ENCODE measurements at regions not wholly inside any gene's neighbourhood (a gene's known extent, or its start where the extent isn't known, plus 50 kb on each side); places are given as distances from the start of the nearest gene placed in this dataset.
"Not testable (repeated sequence)": the region's sequence is repeated elsewhere in the genome, so short reads cannot be mapped to it uniquely, and the experiment has no call there.

DNA sequence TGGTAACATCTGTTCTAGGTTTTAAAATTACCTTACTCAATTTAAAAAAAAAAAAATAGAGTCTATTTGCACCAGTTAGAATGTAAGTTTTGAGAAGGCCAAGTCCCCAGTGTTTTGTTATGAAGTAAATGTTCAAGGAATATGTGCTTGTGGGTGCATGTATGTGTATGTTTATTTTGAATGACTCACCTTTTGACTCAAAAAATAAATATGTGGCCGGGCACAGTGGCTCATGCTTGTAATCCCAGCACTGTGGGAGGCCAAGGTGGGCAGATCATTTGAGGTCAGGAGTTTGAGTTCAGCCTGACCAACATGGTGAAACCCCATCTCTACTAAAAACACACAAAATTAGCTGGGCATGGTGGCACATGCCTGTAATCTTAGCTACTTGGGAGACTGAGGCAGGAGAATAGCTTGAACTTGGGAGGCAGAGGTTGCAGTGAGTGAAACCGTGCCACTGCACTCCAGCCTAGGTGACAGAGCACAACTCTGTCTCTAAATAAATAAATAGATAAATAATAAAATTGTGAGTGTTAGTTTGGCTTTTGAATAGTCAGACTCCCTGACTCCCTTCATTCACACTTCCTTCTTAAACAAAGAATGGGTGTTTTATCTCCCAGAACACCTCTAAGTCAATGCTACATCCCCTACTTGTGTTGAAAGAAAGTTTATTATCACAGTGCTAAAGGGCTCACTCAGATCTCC is 511.3 kb upstream of the PCDH7 start:
- Histone ChIP-seq H3K18ac (ENCODE audit: low read length) (no peak overlapping the region), H2BK120ac (ENCODE audit: low read depth, low read length) (no peak overlapping the region), H2BK12ac (ENCODE audit: low read length) (no peak overlapping the region), H3K27me3 (ENCODE audit: control insufficient read depth in 3 of 3, insufficient read depth in 3 of 3, low read depth in 1 of 3, low read length in 3 of 3) (no peaks in the 10 kb centered on the region), H2AFZ (ENCODE audit: low read length) (no peak overlapping the region), H2AK5ac (ENCODE audit: low read depth, low read length) (no peak overlapping the region), H2BK15ac (ENCODE audit: low read length) (no peak overlapping the region), H3K27ac (replicated peaks; ENCODE audit: low read length) (no peak overlapping the region), H3K4me1 (ENCODE audit: control insufficient read depth in 2 of 2, insufficient read depth in 1 of 2, low read depth in 1 of 2, low read length in 2 of 2) (no peaks in the 10 kb centered on the region), H3K9me3 (replicated peaks in 1 of 2; ENCODE audit: control insufficient read depth in 2 of 2, insufficient read depth in 1 of 2, low read depth in 1 of 2, low read length in 2 of 2) (no peaks in the 10 kb centered on the region), H3K4me3 (ENCODE audit: low read length in 2 of 2) (no peak overlapping the region), H4K91ac (ENCODE audit: low read depth, low read length, poor library complexity) (no peak overlapping the region), H3K9ac (ENCODE audit: low read depth, low read length, poor library complexity) (no peak overlapping the region), H3K4ac (ENCODE audit: low read length) (no peak overlapping the region), H3K14ac (ENCODE audit: low read length) (no peak overlapping the region), H2BK5ac (ENCODE audit: low read length) (no peak overlapping the region), H3K79me1 (ENCODE audit: low read depth, low read length) (no peaks in the 10 kb centered on the region), H3K4me2 (ENCODE audit: insufficient read depth, low read length, poor library complexity, severe bottlenecking) (no peak overlapping the region), H3K23ac (ENCODE audit: low read depth, low read length, poor library complexity) (no peak overlapping the region), H4K8ac (ENCODE audit: low read depth, low read length) (no peak overlapping the region), H3K36me3 (replicated peaks in 1 of 2; ENCODE audit: control insufficient read depth in 2 of 2, insufficient read depth in 2 of 2, low read length in 2 of 2) (no peaks in the 10 kb centered on the region)
- no peak for DNase-seq (ENCODE audit: low spot score)
- no CpG with 5 or more reads among the region's 2 CpGs for WGBS, 2 donors (ENCODE audit: extremely low coverage in 2 of 2, insufficient read length in 2 of 2, insufficient replicate concordance in 1 of 2)

DNA sequence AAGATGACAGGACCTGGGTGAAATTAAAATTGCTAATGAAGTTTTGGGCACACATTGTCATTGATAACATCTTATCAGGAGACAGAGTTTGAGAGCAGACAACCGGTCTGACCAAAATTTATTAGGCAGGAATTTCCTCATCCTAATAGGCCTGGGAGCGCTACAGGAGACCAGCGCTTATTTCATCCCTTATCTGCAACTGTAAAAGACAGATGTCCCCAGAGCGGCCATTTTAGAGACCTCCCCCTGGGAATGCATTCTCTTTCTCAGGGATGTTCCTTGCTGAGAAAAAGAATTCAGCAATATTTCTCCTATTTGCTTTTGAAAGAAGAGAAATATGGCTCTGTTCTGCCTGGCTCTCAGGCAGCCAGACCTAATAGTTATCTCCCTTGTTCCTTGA is 504.2 kb upstream of the PCDH7 start:
- H3K4me2 ChIP-seq (ENCODE audit: insufficient read depth, low read length, poor library complexity, severe bottlenecking); H4K91ac ChIP-seq (ENCODE audit: low read depth, low read length, poor library complexity); H3K27ac ChIP-seq (replicated peaks; ENCODE audit: low read length); H3K27me3 ChIP-seq (ENCODE audit: control insufficient read depth in 3 of 3, insufficient read depth in 3 of 3, low read depth in 1 of 3, low read length in 3 of 3); H3K4me3 ChIP-seq (ENCODE audit: low read length in 2 of 2); H3K9ac ChIP-seq (ENCODE audit: low read depth, low read length, poor library complexity); DNase-seq (ENCODE audit: low spot score); H2BK12ac ChIP-seq (ENCODE audit: low read length); H3K4me1 ChIP-seq (ENCODE audit: control insufficient read depth in 2 of 2, insufficient read depth in 1 of 2, low read depth in 1 of 2, low read length in 2 of 2); H2BK15ac ChIP-seq (ENCODE audit: low read length); H2BK5ac ChIP-seq (ENCODE audit: low read length); H2BK120ac ChIP-seq (ENCODE audit: low read depth, low read length); H2AK5ac ChIP-seq (ENCODE audit: low read depth, low read length); H3K4ac ChIP-seq (ENCODE audit: low read length); H2AFZ ChIP-seq (ENCODE audit: low read length); H3K23ac ChIP-seq (ENCODE audit: low read depth, low read length, poor library complexity); H3K9me3 ChIP-seq (replicated peaks in 1 of 2; ENCODE audit: control insufficient read depth in 2 of 2, insufficient read depth in 1 of 2, low read depth in 1 of 2, low read length in 2 of 2); H4K8ac ChIP-seq (ENCODE audit: low read depth, low read length); H3K79me1 ChIP-seq (ENCODE audit: low read depth, low read length); H3K18ac ChIP-seq (ENCODE audit: low read length); H3K36me3 ChIP-seq (replicated peaks in 1 of 2; ENCODE audit: control insufficient read depth in 2 of 2, insufficient read depth in 2 of 2, low read length in 2 of 2); H3K14ac ChIP-seq (ENCODE audit: low read length): not testable (repeated sequence)
- no CpG with 5 or more reads among the region's 4 CpGs for WGBS, 2 donors (ENCODE audit: extremely low coverage in 2 of 2, insufficient read length in 2 of 2, insufficient replicate concordance in 1 of 2)

DNA sequence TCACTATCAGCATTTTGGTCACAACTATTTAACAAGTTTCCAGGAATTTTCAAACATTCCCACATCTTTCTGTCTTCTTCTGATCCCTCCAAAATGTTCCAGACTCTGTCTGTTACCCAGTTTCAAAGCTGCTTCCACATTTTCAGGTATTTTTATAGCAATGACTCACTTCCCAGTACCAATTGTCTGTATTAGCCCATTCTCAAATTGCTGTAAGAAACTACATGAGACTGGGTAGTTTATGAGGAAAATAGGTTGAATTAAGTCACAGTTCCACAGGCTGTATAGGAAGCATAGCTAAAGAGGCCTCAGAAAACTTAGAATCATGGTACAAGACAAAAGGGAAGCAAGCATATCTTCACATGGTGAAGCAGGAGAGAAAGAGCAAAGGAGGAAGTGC is 475.0 kb upstream of the PCDH7 start:
- H4K91ac ChIP-seq (ENCODE audit: low read depth, low read length, poor library complexity): no peak overlapping the region
- no peak overlapping the region for H3K14ac ChIP-seq (ENCODE audit: low read length)
- no peaks in the 10 kb centered on the region for H3K36me3 ChIP-seq (replicated peaks in 1 of 2; ENCODE audit: control insufficient read depth in 2 of 2, insufficient read depth in 2 of 2, low read length in 2 of 2)
- no peaks in the 10 kb centered on the region for H3K27me3 ChIP-seq (ENCODE audit: control insufficient read depth in 3 of 3, insufficient read depth in 3 of 3, low read depth in 1 of 3, low read length in 3 of 3)
- no peak overlapping the region for H4K8ac ChIP-seq (ENCODE audit: low read depth, low read length)
- H2BK15ac ChIP-seq (ENCODE audit: low read length): no peak overlapping the region
- H2BK5ac ChIP-seq (ENCODE audit: low read length): no peak overlapping the region
- H3K18ac ChIP-seq (ENCODE audit: low read length): no peak overlapping the region
- no peaks in the 10 kb centered on the region for H3K79me1 ChIP-seq (ENCODE audit: low read depth, low read length)
- H2AK5ac ChIP-seq (ENCODE audit: low read depth, low read length): no peak overlapping the region
- no peak overlapping the region for H2BK12ac ChIP-seq (ENCODE audit: low read length)
- no peak overlapping the region for H2BK120ac ChIP-seq (ENCODE audit: low read depth, low read length)
- no peak overlapping the region for H3K9ac ChIP-seq (ENCODE audit: low read depth, low read length, poor library complexity)
- H3K27ac ChIP-seq (replicated peaks; ENCODE audit: low read length): no peak overlapping the region
- H3K4me1 ChIP-seq (ENCODE audit: control insufficient read depth in 2 of 2, insufficient read depth in 1 of 2, low read depth in 1 of 2, low read length in 2 of 2): no peaks in the 10 kb centered on the region
- no peak overlapping the region for H2AFZ ChIP-seq (ENCODE audit: low read length)
- no peak overlapping the region for H3K23ac ChIP-seq (ENCODE audit: low read depth, low read length, poor library complexity)
- H3K4me3 ChIP-seq (ENCODE audit: low read length in 2 of 2): no peak overlapping the region
- DNase-seq (ENCODE audit: low spot score): no peak
- no peaks in the 10 kb centered on the region for H3K9me3 ChIP-seq (replicated peaks in 1 of 2; ENCODE audit: control insufficient read depth in 2 of 2, insufficient read depth in 1 of 2, low read depth in 1 of 2, low read length in 2 of 2)
- no peak overlapping the region for H3K4ac ChIP-seq (ENCODE audit: low read length)
- no peak overlapping the region for H3K4me2 ChIP-seq (ENCODE audit: insufficient read depth, low read length, poor library complexity, severe bottlenecking)

DNA sequence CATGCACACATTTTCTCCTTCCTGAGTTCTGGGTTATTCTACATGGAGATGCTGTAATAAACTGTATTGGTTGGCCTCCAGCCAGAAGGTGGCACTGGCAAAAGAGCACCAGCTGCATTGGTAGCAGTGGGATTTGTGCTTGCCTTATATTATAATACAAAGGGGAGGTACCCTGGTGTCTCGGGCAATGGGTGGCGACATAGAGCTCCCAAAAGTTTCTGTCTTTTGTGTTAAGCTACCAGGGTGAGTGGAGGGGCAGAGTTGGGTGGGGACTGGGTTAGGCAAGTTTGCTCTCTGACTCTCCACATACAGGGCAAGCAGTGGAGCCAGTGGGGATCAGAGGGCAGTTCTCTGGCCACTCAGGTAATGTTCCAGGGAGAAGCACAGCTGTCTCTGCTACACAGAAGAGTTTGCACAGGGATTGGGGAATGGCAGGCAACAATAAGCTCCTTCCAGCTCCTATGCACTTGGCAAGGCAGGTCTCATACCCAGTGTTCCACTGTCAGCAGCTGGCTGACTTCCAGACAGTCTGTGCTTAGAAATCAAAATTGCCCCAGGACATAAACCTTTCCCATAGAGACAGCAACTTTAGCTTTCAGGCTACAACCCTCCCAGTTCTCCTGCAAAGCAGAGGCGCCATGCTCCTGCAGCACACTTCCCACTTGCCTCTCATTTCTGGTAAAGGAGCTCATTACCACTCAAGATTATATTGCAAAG is 463.9 kb upstream of the PCDH7 start:
- no peak overlapping the region for H3K18ac ChIP-seq (ENCODE audit: low read length)
- H2AK5ac ChIP-seq (ENCODE audit: low read depth, low read length): no peak overlapping the region
- no peaks in the 10 kb centered on the region for H3K9me3 ChIP-seq (replicated peaks in 1 of 2; ENCODE audit: control insufficient read depth in 2 of 2, insufficient read depth in 1 of 2, low read depth in 1 of 2, low read length in 2 of 2)
- H2BK12ac ChIP-seq (ENCODE audit: low read length): no peak overlapping the region
- H3K4me1 ChIP-seq (ENCODE audit: control insufficient read depth in 2 of 2, insufficient read depth in 1 of 2, low read depth in 1 of 2, low read length in 2 of 2): no peaks in the 10 kb centered on the region
- no peak overlapping the region for H3K4me2 ChIP-seq (ENCODE audit: insufficient read depth, low read length, poor library complexity, severe bottlenecking)
- H2BK15ac ChIP-seq (ENCODE audit: low read length): no peak overlapping the region
- no peak overlapping the region for H2BK5ac ChIP-seq (ENCODE audit: low read length)
- no CpG with 5 or more reads among the region's 3 CpGs for WGBS, 2 donors (ENCODE audit: extremely low coverage in 2 of 2, insufficient read length in 2 of 2, insufficient replicate concordance in 1 of 2)
- H3K4me3 ChIP-seq (ENCODE audit: low read length in 2 of 2): peak overlapping the region in 1 of 2 donors; percentile 12
- no peaks in the 10 kb centered on the region for H3K79me1 ChIP-seq (ENCODE audit: low read depth, low read length)
- no peak overlapping the region for H3K4ac ChIP-seq (ENCODE audit: low read length)
- H3K23ac ChIP-seq (ENCODE audit: low read depth, low read length, poor library complexity): no peak overlapping the region
- H3K9ac ChIP-seq (ENCODE audit: low read depth, low read length, poor library complexity): no peak overlapping the region
- H3K36me3 ChIP-seq (replicated peaks in 1 of 2; ENCODE audit: control insufficient read depth in 2 of 2, insufficient read depth in 2 of 2, low read length in 2 of 2): no peaks in the 10 kb centered on the region
- no peak overlapping the region for H2BK120ac ChIP-seq (ENCODE audit: low read depth, low read length)
- no peak overlapping the region for H4K91ac ChIP-seq (ENCODE audit: low read depth, low read length, poor library complexity)
- H3K27ac ChIP-seq (replicated peaks; ENCODE audit: low read length): no peak overlapping the region
- DNase-seq (ENCODE audit: low spot score): no peak
- H3K14ac ChIP-seq (ENCODE audit: low read length): no peak overlapping the region
- H4K8ac ChIP-seq (ENCODE audit: low read depth, low read length): no peak overlapping the region
- no peaks in the 10 kb centered on the region for H3K27me3 ChIP-seq (ENCODE audit: control insufficient read depth in 3 of 3, insufficient read depth in 3 of 3, low read depth in 1 of 3, low read length in 3 of 3)
- H2AFZ ChIP-seq (ENCODE audit: low read length): peak overlapping the region; percentile 45
